SKM-1 treated with dmso at 0.1 percent for 144 hours (cell line): ENCODE measurements at regions not wholly inside any gene's neighbourhood (a gene's known extent, or its start where the extent isn't known, plus 50 kb on each side); places are given as distances from the start of the nearest gene placed in this dataset.
"Not testable (repeated sequence)": the region's sequence is repeated elsewhere in the genome, so short reads cannot be mapped to it uniquely, and the experiment has no call there.

Source experiments
- DNase-seq: peaks from one replicate; lab custom pipeline; 2025; ENCODE audit not compliant: unreplicated experiment; lab: John Stamatoyannopoulos, UW

GRCh38 chr5:84961193-84961592 lies 576.5 kb upstream of the EDIL3 start:
- no peak for DNase-seq

- no peak for DNase-seq
Observed at GRCh38 chr5:84961903-84962302, 577.2 kb upstream of the EDIL3 start.

GRCh38 chr5:84983093-84983492 lies 598.4 kb upstream of the EDIL3 start:
- no peak for DNase-seq

GRCh38 chr5:84985148-84985547 lies 600.5 kb upstream of the EDIL3 start:
- DNase-seq, result no peak

- DNase-seq, result no peak
Observed at GRCh38 chr5:84986688-84987087, 602.0 kb upstream of the EDIL3 start.

GRCh38 chr5:85000671-85001070 lies 616.0 kb upstream of the EDIL3 start:
- no peak for DNase-seq

- DNase-seq, result not testable (repeated sequence)
Observed at GRCh38 chr5:85002026-85002425, 617.3 kb upstream of the EDIL3 start.

- no peak for DNase-seq
Observed at GRCh38 chr5:85010014-85010562, 625.4 kb upstream of the EDIL3 start.

- no peak for DNase-seq
Observed at GRCh38 chr5:85017261-85017660, 632.6 kb upstream of the EDIL3 start.

- no peak for DNase-seq
Observed at GRCh38 chr5:85030316-85031084, 645.8 kb upstream of the EDIL3 start.

- DNase-seq, result no peak
Observed at GRCh38 chr5:85049020-85049419, 664.3 kb upstream of the EDIL3 start.

- DNase-seq, result no peak
Observed at GRCh38 chr5:85052826-85053225, 668.1 kb upstream of the EDIL3 start.

- DNase-seq, result no peak
Observed at GRCh38 chr5:85069659-85070640, 685.3 kb upstream of the EDIL3 start.

GRCh38 chr5:85077581-85077980 lies 692.9 kb upstream of the EDIL3 start:
- no peak for DNase-seq

GRCh38 chr5:85096421-85096820 lies 711.7 kb upstream of the EDIL3 start:
- no peak for DNase-seq

- DNase-seq, result no peak
Observed at GRCh38 chr5:85108471-85108870, 723.8 kb upstream of the EDIL3 start.

GRCh38 chr5:85109616-85110015 lies 724.9 kb upstream of the EDIL3 start:
- no peak for DNase-seq

GRCh38 chr5:85132269-85132668 lies 747.6 kb upstream of the EDIL3 start:
- no peak for DNase-seq

GRCh38 chr5:85140471-85140870 lies 755.8 kb upstream of the EDIL3 start:
- DNase-seq, result no peak

- no peak for DNase-seq
Observed at GRCh38 chr5:85143138-85143537, 758.5 kb upstream of the EDIL3 start.

- DNase-seq, result no peak
Observed at GRCh38 chr5:85148701-85149100, 764.0 kb upstream of the EDIL3 start.

- DNase-seq, result no peak
Observed at GRCh38 chr5:85159395-85159794, 774.7 kb upstream of the EDIL3 start.
